Activated CD8-positive, alpha-beta memory T cell treated with anti-CD3 and anti-CD28 coated beads, Interleukin-2, amount 10 ng/mL, durations not matched to agents 7 days and 5 days (primary cell): ENCODE measurements at regions not wholly inside any gene's neighbourhood (a gene's known extent, or its start where the extent isn't known, plus 50 kb on each side); places are given as distances from the start of the nearest gene placed in this dataset.

Experiments
- ATAC-seq: fragments of 150-1000 bp; cut with Tn5 transposase; one replicate; pipeline ENCODE4 v1.10.0; 2021; ENCODE audit warnings: moderate library complexity
- CTCF ChIA-PET: fragments of 350-600 bp; sonication (Branson Sonifier 250); formaldehyde crosslinking; loops from one replicate; lab custom pipeline; 2021; ENCODE audit warnings: antibody characterized with exemption; lab: Charles Lee
- DNase-seq: peaks from one replicate; pipeline ENCODE4 v3.0.0-alpha.2; 2020
- H3K27ac Mint-ChIP-seq: one replicate; pipeline ENCODE4 v1.8.0; 2021; ENCODE audit warnings: mild to moderate bottlenecking, mixed read lengths
- H3K27me3 Mint-ChIP-seq: one replicate; pipeline ENCODE4 v1.8.0; 2021; ENCODE audit warnings: mixed read lengths
- H3K36me3 Mint-ChIP-seq: one replicate; pipeline ENCODE4 v1.8.0; 2021; ENCODE audit warnings: mild to moderate bottlenecking, mixed read lengths
- H3K4me1 Mint-ChIP-seq: one replicate; pipeline ENCODE4 v1.8.0; 2021; ENCODE audit warnings: mixed read lengths
- H3K4me3 Mint-ChIP-seq: one replicate; pipeline ENCODE4 v1.8.0; 2021; ENCODE audit warnings: mild to moderate bottlenecking, moderate library complexity, mixed read lengths
- H3K9me3 Mint-ChIP-seq: one replicate; pipeline ENCODE4 v1.8.0; 2022; ENCODE audit warnings: low read depth, mixed read lengths

DNA sequence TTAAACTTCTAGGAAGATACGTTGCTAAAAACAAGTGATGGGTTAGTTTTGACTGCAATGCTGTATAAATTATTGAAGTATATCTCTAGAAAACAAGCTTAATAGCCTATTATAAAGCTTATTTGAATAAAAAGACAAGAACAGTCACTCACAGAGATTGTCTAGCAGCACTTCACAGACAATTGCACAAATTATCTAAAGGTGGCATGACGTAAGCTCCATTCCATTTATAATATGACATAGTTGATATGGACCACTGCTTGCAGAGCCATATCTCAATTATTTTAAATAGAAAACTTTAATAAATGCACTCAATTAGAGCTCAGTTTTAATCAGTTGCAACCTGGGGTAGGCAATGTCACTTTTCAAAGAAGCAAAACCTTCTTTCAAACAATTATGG is 319.9 kb upstream of the GBE1 start:
- Mint-ChIP-seq H3K36me3 (no peaks in the 10 kb centered on the region), H3K27ac (no peak overlapping the region), H3K4me1 (no peaks in the 10 kb centered on the region), H3K27me3 (no peaks in the 10 kb centered on the region), H3K4me3 (no peak overlapping the region), H3K9me3 (no peaks in the 10 kb centered on the region)
- CTCF ChIA-PET: no interaction called here
- DNase-seq: no peak
- no peak for ATAC-seq

DNA sequence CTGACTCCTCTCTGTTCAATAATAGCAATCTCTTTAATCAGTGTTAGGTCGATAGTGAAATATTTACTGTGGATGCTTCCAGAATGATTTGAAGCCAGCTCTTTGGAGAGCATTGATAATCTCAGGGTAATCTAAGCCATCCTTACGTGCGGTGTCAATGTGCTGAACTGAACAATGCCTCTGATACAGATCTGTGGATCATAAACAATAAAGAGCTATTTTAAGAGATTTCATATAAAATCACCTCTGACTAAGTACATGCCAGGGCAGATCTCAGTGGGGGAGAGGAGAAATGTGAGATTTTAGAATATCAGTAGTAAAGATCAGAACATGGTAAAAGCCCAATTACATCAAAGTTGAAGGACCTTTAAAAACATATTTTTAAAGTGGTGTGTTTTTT is 319.3 kb upstream of the GBE1 start:
- H3K4me3 Mint-ChIP-seq: no peak overlapping the region
- H3K27ac Mint-ChIP-seq: no peak overlapping the region
- H3K36me3 Mint-ChIP-seq: no peaks in the 10 kb centered on the region
- no peak for DNase-seq
- H3K9me3 Mint-ChIP-seq: no peaks in the 10 kb centered on the region
- no peak for ATAC-seq
- no peaks in the 10 kb centered on the region for H3K4me1 Mint-ChIP-seq
- H3K27me3 Mint-ChIP-seq: no peaks in the 10 kb centered on the region
- CTCF ChIA-PET: no interaction called here

DNA sequence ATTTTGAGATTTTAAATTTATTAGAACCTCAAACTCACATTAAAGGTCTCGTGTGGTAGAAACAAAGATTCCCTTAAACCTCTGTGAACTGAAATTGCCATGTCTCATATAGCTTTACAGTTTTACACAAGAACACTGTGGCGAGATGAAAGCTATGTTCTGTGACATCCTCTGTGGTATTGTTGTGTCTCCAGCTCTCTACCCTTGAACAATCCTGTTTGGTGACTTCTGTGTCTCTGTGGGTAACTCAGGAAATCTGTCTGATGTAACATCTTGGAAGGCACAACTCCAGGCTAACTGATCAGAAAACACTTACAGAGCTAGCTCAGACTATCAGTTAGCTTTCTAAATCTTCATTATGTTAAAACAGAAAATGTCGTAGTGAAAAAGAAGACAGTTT is 318.8 kb upstream of the GBE1 start:
- ATAC-seq: no peak
- CTCF ChIA-PET: no interaction called here
- H3K9me3 Mint-ChIP-seq: no peaks in the 10 kb centered on the region
- no peak for DNase-seq
- H3K27me3 Mint-ChIP-seq: no peaks in the 10 kb centered on the region
- H3K36me3 Mint-ChIP-seq: no peaks in the 10 kb centered on the region
- H3K4me1 Mint-ChIP-seq: no peaks in the 10 kb centered on the region
- no peak overlapping the region for H3K4me3 Mint-ChIP-seq
- H3K27ac Mint-ChIP-seq: no peak overlapping the region

DNA sequence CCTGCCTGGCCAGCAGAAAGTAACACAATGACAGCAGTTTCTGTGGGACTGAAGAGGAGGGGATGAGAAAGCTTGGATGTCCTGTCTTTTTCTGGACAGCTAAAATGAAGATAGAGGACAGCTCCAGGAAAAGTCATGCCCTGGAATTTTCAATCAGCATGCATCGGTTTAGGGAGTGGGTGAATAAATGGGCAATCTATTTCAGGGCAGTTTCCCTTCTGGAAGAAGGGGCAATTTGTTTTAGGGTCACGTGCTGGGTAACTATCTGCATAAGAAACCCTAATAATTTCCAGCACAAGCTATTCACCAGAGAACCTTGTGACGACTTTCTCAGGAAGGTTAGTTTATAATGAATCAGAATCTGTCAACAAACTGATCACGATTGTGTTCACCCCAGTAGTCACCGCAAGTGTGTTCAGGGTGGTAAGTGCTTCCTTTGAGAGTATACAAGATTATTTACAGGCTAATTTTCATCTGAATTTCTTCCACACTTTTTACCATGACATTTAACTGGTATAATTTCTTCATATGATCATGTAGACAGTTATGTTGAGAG is 318.0 kb upstream of the GBE1 start:
- no peaks in the 10 kb centered on the region for H3K27me3 Mint-ChIP-seq
- no peak overlapping the region for H3K4me3 Mint-ChIP-seq
- CTCF ChIA-PET: no interaction called here
- H3K36me3 Mint-ChIP-seq: no peaks in the 10 kb centered on the region
- no peaks in the 10 kb centered on the region for H3K9me3 Mint-ChIP-seq
- DNase-seq (no peak), ATAC-seq (no peak)
- H3K4me1 Mint-ChIP-seq: no peaks in the 10 kb centered on the region
- no peak overlapping the region for H3K27ac Mint-ChIP-seq

DNA sequence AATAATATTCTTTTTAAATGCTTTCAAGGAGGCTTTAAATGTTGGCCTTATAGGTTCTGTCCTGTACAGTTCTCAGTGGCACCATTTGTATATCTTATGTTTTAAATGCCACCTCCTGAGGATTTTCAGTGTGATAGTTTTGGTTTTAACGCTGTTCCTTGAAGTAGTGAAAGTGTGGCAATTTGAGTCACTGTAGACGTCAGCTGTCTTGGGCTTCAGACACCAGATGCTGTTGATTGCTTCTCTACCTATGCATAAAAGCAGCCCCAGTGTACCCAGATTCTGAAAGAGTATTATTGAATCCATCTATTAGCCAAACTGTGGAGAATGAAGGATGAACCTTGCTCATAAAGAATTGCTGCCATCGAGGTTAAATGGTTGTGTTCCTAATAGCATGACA is 316.8 kb upstream of the GBE1 start:
- Mint-ChIP-seq H3K36me3 (no peaks in the 10 kb centered on the region), H3K9me3 (no peaks in the 10 kb centered on the region), H3K4me3 (no peak overlapping the region), H3K27me3 (no peaks in the 10 kb centered on the region), H3K4me1 (no peaks in the 10 kb centered on the region), H3K27ac (no peak overlapping the region)
- no peak for ATAC-seq
- CTCF ChIA-PET: no interaction called here
- DNase-seq: no peak

DNA sequence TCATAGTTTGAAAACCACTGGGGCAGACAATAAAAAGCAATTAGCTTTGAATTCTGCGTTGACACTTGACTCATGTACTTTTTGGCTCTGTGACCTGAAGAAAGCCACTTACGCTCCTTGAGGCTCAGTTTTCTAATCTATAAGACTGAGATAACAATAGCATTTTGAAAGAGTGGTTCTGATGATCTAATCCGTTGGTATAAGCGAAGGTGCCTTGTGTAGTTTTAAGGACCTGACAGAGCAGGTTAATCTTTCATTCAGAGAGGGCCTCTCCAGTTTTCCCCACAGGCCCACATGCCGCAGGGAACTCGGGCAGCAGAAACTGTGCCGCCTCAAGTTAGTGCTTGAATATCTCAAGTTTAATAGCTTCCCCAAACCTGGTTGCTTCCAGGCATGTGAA is 306.0 kb upstream of the GBE1 start:
- H3K36me3 Mint-ChIP-seq: no peaks in the 10 kb centered on the region
- H3K4me1 Mint-ChIP-seq: no peaks in the 10 kb centered on the region
- CTCF ChIA-PET: no interaction called here
- H3K27me3 Mint-ChIP-seq: no peaks in the 10 kb centered on the region
- H3K27ac Mint-ChIP-seq: no peak overlapping the region
- no peaks in the 10 kb centered on the region for H3K9me3 Mint-ChIP-seq
- ATAC-seq (no peak), DNase-seq (no peak)
- H3K4me3 Mint-ChIP-seq: no peak overlapping the region

DNA sequence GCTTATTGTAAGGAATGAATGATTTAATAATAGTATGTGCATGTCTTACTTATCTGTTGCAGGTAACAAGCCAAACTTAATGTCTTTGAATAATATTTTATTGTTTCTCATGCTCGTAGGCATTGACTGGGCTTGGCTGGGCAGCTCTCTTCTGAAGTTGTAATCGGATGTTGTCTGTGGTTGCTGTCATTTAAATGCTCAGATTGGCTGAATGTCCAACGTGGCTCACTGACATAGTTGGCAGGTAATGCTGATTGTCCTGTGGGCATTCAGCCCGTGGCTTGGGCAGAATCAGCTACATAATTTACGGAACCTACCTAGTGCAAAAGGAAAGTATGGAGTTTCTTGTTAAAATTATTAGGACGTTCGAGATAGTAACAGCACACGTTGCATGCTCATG is 297.4 kb upstream of the GBE1 start:
- H3K36me3 Mint-ChIP-seq: no peaks in the 10 kb centered on the region
- no peaks in the 10 kb centered on the region for H3K27me3 Mint-ChIP-seq
- CTCF ChIA-PET: no interaction called here
- H3K9me3 Mint-ChIP-seq: no peaks in the 10 kb centered on the region
- ATAC-seq (no peak), DNase-seq (no peak)
- no peak overlapping the region for H3K4me3 Mint-ChIP-seq
- H3K27ac Mint-ChIP-seq: no peak overlapping the region
- no peaks in the 10 kb centered on the region for H3K4me1 Mint-ChIP-seq

DNA sequence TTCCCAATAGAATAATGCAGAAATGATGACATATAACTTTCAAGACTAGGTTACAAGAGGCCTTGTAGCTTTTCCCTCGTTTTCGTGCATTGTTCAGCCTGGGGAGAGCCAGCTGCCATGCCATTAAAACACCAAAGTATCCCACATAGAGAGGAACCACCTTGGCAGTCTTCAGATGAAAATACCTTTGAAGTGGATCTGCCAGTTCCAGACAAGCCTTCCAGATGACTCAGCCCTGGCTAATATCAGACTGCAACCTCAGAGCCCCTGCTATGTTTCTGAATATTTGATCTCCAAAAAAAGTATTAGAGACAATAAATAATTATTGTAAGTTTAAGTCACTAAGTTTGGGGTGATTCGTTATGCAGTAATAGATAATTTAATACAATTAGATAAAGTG is 294.3 kb upstream of the GBE1 start:
- Mint-ChIP-seq H3K27ac (no peak overlapping the region), H3K9me3 (no peaks in the 10 kb centered on the region), H3K27me3 (no peaks in the 10 kb centered on the region), H3K4me3 (no peak overlapping the region), H3K36me3 (no peaks in the 10 kb centered on the region), H3K4me1 (no peaks in the 10 kb centered on the region)
- CTCF ChIA-PET: no interaction called here
- DNase-seq (no peak), ATAC-seq (no peak)

DNA sequence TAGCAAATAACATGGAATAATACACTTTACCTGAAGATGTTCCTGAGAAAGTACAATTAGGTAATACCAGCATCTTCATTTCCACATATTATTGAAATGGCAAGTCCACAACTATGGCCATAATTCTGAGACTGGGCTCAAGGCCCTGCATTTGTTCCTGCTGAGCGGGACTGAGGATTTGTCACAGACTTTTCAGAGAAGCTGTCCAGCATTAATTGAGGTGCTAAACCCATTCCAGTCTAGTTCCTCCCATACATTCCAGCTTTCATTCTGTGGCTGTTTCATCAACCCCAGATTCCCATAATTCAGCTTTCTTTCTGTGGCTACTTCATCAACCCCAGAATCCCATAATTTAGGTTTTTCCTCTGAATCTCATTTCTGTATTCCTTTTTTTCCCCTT is 293.4 kb upstream of the GBE1 start:
- no peaks in the 10 kb centered on the region for H3K9me3 Mint-ChIP-seq
- CTCF ChIA-PET: no interaction called here
- no peak for DNase-seq
- H3K27ac Mint-ChIP-seq: no peak overlapping the region
- H3K4me1 Mint-ChIP-seq: no peaks in the 10 kb centered on the region
- no peak overlapping the region for H3K4me3 Mint-ChIP-seq
- no peaks in the 10 kb centered on the region for H3K36me3 Mint-ChIP-seq
- H3K27me3 Mint-ChIP-seq: no peaks in the 10 kb centered on the region
- no peak for ATAC-seq

DNA sequence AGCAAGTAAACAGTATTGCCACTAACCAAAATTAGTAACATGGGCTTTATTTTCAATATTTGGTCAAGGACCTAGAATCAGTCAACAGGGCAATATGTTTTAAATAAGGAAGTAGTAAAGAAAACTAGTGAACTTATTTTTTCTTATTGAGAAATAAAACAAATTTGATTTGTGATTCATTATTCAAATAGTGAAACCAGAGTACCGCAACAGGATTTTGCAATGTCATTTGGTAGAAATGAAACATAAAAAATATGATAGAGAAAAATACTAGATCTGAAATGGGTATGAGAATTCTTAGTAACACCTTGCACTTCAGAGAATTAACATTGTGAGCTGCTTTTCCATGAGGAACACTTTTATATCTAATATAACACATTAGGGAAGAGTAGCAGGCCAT is 291.8 kb upstream of the GBE1 start:
- Mint-ChIP-seq H3K9me3 (no peaks in the 10 kb centered on the region), H3K36me3 (no peaks in the 10 kb centered on the region)

DNA sequence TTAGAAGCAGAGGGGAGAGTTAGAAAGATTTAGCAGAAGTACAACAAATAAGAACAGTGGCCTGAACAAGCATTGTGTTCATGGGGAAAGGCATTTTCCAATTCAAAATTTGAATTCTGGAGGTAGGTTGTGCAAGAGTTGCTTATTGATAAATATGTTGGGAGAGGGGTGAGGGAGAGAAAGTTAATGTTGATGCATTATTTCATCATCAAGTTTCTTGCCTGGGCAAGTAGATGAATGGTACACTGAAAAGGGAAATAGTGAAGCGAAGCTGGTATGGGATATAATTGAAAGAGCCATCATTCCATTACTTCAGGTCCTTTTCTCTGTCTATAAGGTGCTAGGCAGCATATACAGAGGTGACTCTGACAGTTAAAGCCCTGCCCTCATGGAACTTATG is 288.9 kb upstream of the GBE1 start:
- Mint-ChIP-seq H3K27me3 (no peaks in the 10 kb centered on the region), H3K4me1 (no peaks in the 10 kb centered on the region), H3K36me3 (no peaks in the 10 kb centered on the region), H3K9me3 (no peaks in the 10 kb centered on the region), H3K4me3 (no peak overlapping the region), H3K27ac (no peak overlapping the region)
- CTCF ChIA-PET: no interaction called here
- no peak for DNase-seq
- ATAC-seq: no peak

More for the DNA sequence above, 291.8 kb upstream of the GBE1 start:
- no peaks in the 10 kb centered on the region for H3K27me3 Mint-ChIP-seq
- CTCF ChIA-PET: no interaction called here
- no peak for ATAC-seq
- H3K4me3 Mint-ChIP-seq: no peak overlapping the region
- no peak for DNase-seq
- H3K27ac Mint-ChIP-seq: no peak overlapping the region
- no peaks in the 10 kb centered on the region for H3K4me1 Mint-ChIP-seq

DNA sequence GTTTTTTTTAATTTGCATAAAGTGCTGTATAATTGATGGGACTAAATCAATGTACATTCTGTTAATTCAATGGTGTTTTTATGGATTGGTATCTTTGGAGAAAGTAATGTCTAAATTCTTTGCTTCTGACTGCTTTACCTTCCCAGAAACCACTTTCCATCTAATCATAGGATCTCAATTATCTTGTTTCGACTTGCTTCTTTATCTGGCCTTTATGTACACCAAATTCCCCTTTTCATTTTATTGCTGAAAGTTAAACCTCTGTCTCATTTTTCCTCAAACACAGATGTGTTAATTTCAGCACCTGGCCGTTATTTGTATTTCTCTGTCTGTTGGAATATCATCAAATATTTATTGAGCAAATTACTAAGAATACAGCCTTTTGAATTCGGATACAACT is 287.3 kb upstream of the GBE1 start:
- CTCF ChIA-PET: no interaction called here
- no peak for ATAC-seq

DNA sequence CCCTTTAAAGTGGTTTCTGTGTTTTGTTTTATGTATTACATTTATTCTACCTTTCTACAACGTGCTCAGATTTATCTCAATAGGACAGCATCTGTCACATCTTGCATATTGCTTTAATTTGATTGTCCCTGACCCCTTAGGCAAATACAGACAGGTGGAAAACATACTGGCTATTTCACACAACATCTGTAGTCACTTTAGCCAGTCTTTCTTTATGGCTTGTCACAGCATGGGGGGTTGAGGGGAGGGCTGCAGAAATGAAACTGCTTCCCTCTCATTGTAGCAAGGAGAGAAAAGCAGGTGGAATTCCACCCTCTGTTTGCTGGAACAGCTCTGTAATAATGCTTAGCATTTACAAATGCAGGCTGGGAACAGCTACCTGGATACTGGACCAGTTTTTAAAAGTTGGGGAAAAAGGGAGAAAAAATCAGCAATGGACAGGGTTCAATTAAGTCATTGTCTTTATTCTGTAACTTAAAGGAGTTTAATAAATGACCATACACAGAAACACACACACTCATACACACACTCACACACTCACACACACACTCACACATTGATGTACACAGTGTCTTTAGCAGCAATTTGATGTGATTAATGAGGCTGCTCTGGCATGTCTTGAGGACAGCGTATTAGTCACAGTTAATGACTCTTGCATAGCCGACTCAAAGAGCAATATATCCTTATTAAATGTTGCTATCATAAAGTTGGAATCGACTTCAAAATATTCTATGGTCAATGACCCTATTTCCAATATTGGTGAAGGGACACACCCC is 283.7 kb upstream of the GBE1 start:
- H3K27ac Mint-ChIP-seq: no peak overlapping the region
- H3K36me3 Mint-ChIP-seq: no peaks in the 10 kb centered on the region
- no peaks in the 10 kb centered on the region for H3K27me3 Mint-ChIP-seq
- no peaks in the 10 kb centered on the region for H3K4me1 Mint-ChIP-seq
- CTCF ChIA-PET: no interaction called here
- H3K4me3 Mint-ChIP-seq: no peak overlapping the region
- no peak for ATAC-seq
- H3K9me3 Mint-ChIP-seq: no peaks in the 10 kb centered on the region
- DNase-seq: no peak

More for the DNA sequence above, 287.3 kb upstream of the GBE1 start:
- H3K36me3 Mint-ChIP-seq: no peaks in the 10 kb centered on the region
- DNase-seq: no peak
- no peaks in the 10 kb centered on the region for H3K4me1 Mint-ChIP-seq
- H3K27me3 Mint-ChIP-seq: no peaks in the 10 kb centered on the region
- H3K4me3 Mint-ChIP-seq: no peak overlapping the region
- H3K27ac Mint-ChIP-seq: no peak overlapping the region
- H3K9me3 Mint-ChIP-seq: no peaks in the 10 kb centered on the region

DNA sequence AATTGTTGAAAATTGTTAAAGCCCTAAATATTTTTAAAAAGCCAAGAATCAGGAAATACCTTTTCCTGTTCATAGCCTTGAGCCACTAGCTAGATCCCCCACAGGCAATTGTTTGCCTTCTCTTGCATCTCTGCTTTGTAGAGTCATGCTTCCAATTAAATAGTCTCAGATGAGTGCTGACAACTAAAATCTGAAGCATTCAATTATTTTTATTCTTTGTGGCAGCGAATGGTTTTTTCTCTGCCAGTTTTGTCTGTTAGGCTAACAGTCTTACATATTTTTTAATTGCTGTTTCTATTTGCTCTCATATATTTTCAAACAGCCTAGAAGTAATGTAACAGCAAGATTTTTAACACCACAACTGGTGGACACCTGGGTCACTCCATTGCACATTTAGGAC is 277.1 kb upstream of the GBE1 start:
- no peaks in the 10 kb centered on the region for H3K9me3 Mint-ChIP-seq
- CTCF ChIA-PET: no interaction called here
- no peaks in the 10 kb centered on the region for H3K36me3 Mint-ChIP-seq
- H3K4me1 Mint-ChIP-seq: no peaks in the 10 kb centered on the region
- H3K27ac Mint-ChIP-seq: no peak overlapping the region
- ATAC-seq (no peak), DNase-seq (no peak)
- no peak overlapping the region for H3K4me3 Mint-ChIP-seq
- no peaks in the 10 kb centered on the region for H3K27me3 Mint-ChIP-seq
